ENCODE measurements at regions not wholly inside any gene's neighbourhood (a gene's known extent, or its start where the extent isn't known, plus 50 kb on each side); places are given as distances from the start of the nearest gene placed in this dataset.

DNA sequence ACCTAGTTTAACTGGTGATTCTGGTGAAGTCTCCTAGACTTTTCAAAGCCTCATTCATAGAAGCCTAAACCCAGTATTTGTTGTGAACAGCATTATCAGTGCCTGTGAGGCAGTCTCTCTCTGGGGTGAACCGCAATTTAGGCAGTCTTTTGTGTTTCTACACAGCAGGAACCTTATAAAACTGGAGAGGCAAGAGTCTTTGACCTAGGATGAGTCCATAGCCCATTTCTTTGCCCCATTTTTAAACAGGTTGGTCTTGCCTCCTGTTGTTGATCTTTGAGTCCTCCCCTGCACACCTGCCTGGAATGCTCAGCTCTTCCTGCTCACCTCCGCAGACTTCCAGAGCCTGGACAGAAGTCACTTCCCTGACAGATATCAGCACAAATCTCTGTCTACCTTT lies 51.2 kb upstream of the NRP1 start:
- no peaks in the 10 kb centered on the region for H3K27me3 ChIP-seq
- WGBS, 2 donors = 89 to 92% methylated on average over 2 of the region's 2 CpGs
- intact Hi-C loops (cut with DNase I) = no loop called here
- H3K36me3 ChIP-seq = no peaks in the 10 kb centered on the region
- no peak for DNase-seq
- H3K9me3 ChIP-seq = no peaks in the 10 kb centered on the region
- H3K4me1 ChIP-seq = peaks cover 0 to 7% (median 2%) of the 10 kb centered on the region in 4 donors
- TF ChIP-seq POLR2AphosphoS5 (IDR thresholded peaks at IDR 0.05) (no peak), POLR2A (IDR thresholded peaks at IDR 0.05) (no peak), EP300 (IDR thresholded peaks at IDR 0.05) (no peak)
- TF ChIP-seq, protein P1, sequence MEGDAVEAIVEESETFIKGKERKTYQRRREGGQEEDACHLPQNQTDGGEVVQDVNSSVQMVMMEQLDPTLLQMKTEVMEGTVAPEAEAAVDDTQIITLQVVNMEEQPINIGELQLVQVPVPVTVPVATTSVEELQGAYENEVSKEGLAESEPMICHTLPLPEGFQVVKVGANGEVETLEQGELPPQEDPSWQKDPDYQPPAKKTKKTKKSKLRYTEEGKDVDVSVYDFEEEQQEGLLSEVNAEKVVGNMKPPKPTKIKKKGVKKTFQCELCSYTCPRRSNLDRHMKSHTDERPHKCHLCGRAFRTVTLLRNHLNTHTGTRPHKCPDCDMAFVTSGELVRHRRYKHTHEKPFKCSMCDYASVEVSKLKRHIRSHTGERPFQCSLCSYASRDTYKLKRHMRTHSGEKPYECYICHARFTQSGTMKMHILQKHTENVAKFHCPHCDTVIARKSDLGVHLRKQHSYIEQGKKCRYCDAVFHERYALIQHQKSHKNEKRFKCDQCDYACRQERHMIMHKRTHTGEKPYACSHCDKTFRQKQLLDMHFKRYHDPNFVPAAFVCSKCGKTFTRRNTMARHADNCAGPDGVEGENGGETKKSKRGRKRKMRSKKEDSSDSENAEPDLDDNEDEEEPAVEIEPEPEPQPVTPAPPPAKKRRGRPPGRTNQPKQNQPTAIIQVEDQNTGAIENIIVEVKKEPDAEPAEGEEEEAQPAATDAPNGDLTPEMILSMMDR (IDR thresholded peaks at IDR 0.05) = no peak
- no peak overlapping the region for H3K4me3 ChIP-seq
- no peak overlapping the region for H3K27ac ChIP-seq

DNA sequence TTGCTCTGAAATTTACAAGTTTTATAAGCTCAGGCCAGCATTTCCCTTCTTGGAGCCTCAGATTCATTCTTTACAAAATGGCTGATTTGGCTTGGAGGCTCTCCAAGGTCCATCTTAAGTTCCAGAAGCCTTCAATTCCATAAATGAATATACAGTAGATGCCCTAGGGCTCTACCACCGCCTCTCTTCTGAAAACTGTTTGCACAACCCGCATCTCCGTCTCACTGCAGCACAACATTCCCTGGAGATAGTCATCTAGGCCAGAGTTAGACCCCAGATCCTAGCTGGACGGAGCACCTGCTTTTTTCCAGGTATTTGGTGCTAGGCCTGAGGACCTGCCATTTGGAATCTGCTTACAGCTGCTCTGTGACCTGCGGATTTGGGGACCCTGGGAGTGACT lies 50.5 kb upstream of the NRP1 start:
- no peak for DNase-seq
- TF ChIP-seq EP300 (IDR thresholded peaks at IDR 0.05) = no peak
- TF ChIP-seq POLR2A (IDR thresholded peaks at IDR 0.05) = no peak
- TF ChIP-seq, protein P1 (IDR thresholded peaks at IDR 0.05) = no peak
- TF ChIP-seq POLR2AphosphoS5 (IDR thresholded peaks at IDR 0.05) = no peak
- WGBS, 2 donors = 93% methylated on average over 5 of the region's 5 CpGs
- Histone ChIP-seq H3K36me3 (no peaks in the 10 kb centered on the region), H3K4me1 (peaks cover 0 to 7% (median 2%) of the 10 kb centered on the region in 4 donors), H3K27me3 (no peaks in the 10 kb centered on the region), H3K27ac (no peak overlapping the region), H3K9me3 (no peaks in the 10 kb centered on the region), H3K4me3 (no peak overlapping the region)
- intact Hi-C loops (cut with DNase I) = no loop called here

Data from sigmoid colon (tissue), 6 donors.